ENCODE measurements at regions not wholly inside any gene's neighbourhood (a gene's known extent, or its start where the extent isn't known, plus 50 kb on each side); places are given as distances from the start of the nearest gene placed in this dataset.

GRCh38 chr10:50946991-50947781, 61.8 kb upstream of the A1CF start:
- TF ChIP-seq CTCF (IDR thresholded peaks at IDR 0.05; ENCODE audit: insufficient read depth, low read length) (no peak), SPI1 (IDR thresholded peaks at IDR 0.05; ENCODE audit: borderline replicate concordance, low read depth) (no peak), POLR2AphosphoS5 (IDR thresholded peaks at IDR 0.05; ENCODE audit: low read depth) (no peak), GABPA (IDR thresholded peaks at IDR 0.05; ENCODE audit: low read depth) (no peak)
- TF ChIP-seq, protein P1, sequence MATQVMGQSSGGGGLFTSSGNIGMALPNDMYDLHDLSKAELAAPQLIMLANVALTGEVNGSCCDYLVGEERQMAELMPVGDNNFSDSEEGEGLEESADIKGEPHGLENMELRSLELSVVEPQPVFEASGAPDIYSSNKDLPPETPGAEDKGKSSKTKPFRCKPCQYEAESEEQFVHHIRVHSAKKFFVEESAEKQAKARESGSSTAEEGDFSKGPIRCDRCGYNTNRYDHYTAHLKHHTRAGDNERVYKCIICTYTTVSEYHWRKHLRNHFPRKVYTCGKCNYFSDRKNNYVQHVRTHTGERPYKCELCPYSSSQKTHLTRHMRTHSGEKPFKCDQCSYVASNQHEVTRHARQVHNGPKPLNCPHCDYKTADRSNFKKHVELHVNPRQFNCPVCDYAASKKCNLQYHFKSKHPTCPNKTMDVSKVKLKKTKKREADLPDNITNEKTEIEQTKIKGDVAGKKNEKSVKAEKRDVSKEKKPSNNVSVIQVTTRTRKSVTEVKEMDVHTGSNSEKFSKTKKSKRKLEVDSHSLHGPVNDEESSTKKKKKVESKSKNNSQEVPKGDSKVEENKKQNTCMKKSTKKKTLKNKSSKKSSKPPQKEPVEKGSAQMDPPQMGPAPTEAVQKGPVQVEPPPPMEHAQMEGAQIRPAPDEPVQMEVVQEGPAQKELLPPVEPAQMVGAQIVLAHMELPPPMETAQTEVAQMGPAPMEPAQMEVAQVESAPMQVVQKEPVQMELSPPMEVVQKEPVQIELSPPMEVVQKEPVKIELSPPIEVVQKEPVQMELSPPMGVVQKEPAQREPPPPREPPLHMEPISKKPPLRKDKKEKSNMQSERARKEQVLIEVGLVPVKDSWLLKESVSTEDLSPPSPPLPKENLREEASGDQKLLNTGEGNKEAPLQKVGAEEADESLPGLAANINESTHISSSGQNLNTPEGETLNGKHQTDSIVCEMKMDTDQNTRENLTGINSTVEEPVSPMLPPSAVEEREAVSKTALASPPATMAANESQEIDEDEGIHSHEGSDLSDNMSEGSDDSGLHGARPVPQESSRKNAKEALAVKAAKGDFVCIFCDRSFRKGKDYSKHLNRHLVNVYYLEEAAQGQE (IDR thresholded peaks at IDR 0.05; ENCODE audit: insufficient replicate concordance, low read depth): no peak
- Histone ChIP-seq H3K27ac (replicated peaks) (no peak overlapping the region), H3K27me3 (ENCODE audit: insufficient read depth, poor library complexity, severe bottlenecking) (no peaks in the 10 kb centered on the region), H3K4me3 (replicated peaks; ENCODE audit: insufficient read depth, low read length) (no peak overlapping the region)
- DNase-seq (ENCODE audit: low read depth in 1 of 2, low spot score in 1 of 2): no peak

GRCh38 chr10:50951365-50951764, 65.9 kb upstream of the A1CF start:
- TF ChIP-seq POLR2AphosphoS5 (IDR thresholded peaks at IDR 0.05; ENCODE audit: low read depth) (no peak), CTCF (IDR thresholded peaks at IDR 0.05; ENCODE audit: insufficient read depth, low read length) (no peak), SPI1 (IDR thresholded peaks at IDR 0.05; ENCODE audit: borderline replicate concordance, low read depth) (no peak), GABPA (IDR thresholded peaks at IDR 0.05; ENCODE audit: low read depth) (no peak)
- TF ChIP-seq, protein P1 (IDR thresholded peaks at IDR 0.05; ENCODE audit: insufficient replicate concordance, low read depth): no peak
- Histone ChIP-seq H3K27me3 (ENCODE audit: insufficient read depth, poor library complexity, severe bottlenecking) (no peaks in the 10 kb centered on the region), H3K27ac (replicated peaks) (no peak overlapping the region), H3K4me3 (replicated peaks; ENCODE audit: insufficient read depth, low read length) (no peak overlapping the region)
- DNase-seq (ENCODE audit: low read depth in 1 of 2, low spot score in 1 of 2): no peak

DNA sequence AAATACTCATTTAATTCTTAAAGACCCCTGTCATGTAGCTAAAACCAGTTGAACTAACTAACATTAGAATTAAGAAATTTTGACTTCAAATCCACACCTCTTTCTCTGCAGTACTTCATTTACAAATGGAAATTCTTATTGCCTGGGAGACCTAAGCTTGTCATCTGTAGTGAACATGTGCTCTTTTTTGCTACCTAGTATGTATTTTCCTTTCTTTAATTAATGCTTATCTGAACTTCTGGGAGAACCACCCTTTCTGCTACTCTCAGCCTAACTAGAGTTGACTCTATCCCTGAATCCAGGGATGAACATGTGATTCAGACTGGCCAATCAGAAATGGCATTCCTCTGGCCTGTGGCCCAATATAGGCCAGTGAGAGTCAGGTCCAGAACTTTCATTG, 75.9 kb upstream of the A1CF start:
- Histone ChIP-seq H3K4me3 (replicated peaks; ENCODE audit: insufficient read depth, low read length) (no peak overlapping the region), H3K27ac (replicated peaks) (no peak overlapping the region), H3K27me3 (ENCODE audit: insufficient read depth, poor library complexity, severe bottlenecking) (no peaks in the 10 kb centered on the region)
- TF ChIP-seq, protein P1 (IDR thresholded peaks at IDR 0.05; ENCODE audit: insufficient replicate concordance, low read depth): no peak
- no peak for TF ChIP-seq POLR2AphosphoS5 (IDR thresholded peaks at IDR 0.05; ENCODE audit: low read depth)
- TF ChIP-seq CTCF (IDR thresholded peaks at IDR 0.05; ENCODE audit: insufficient read depth, low read length): no peak
- no peak for TF ChIP-seq SPI1 (IDR thresholded peaks at IDR 0.05; ENCODE audit: borderline replicate concordance, low read depth)
- TF ChIP-seq GABPA (IDR thresholded peaks at IDR 0.05; ENCODE audit: low read depth): no peak
- DNase-seq (ENCODE audit: low read depth in 1 of 2, low spot score in 1 of 2): no peak
